Lung (tissue), 11 donors: ENCODE measurements at regions not wholly inside any gene's neighbourhood (a gene's known extent, or its start where the extent isn't known, plus 50 kb on each side); places are given as distances from the start of the nearest gene placed in this dataset.

Experiments used
- ATAC-seq: fragments of 200-7000 bp; cut with Tn5 transposase; one replicate; pipeline ENCODE4 v1.9.1; 2020; ENCODE audit warnings: moderate number of reproducible peaks; ENCODE audit not compliant: insufficient read depth, low FRiP score
- DNase-seq, 3 donors: peaks; one replicate each; pipeline ENCODE4 v3.0.0-alpha.2; 2013 to 2017
- H3K27ac ChIP-seq, 2 donors: one replicate each; pipeline ENCODE4 v1.5.1; 2013; ENCODE audit warnings: mild to moderate bottlenecking in 2 of 2, moderate library complexity in 2 of 2, control low read depth in 1 of 2, inconsistent platforms in 1 of 2, low read depth in 1 of 2, low read length in 1 of 2
- H3K27me3 ChIP-seq, 3 donors: one replicate each; pipeline ENCODE4 v1.5.1; 2013; ENCODE audit warnings: low read length in 2 of 3; ENCODE audit not compliant: control insufficient read depth in 3 of 3, insufficient read depth in 3 of 3
- H3K36me3 ChIP-seq, 4 donors: one replicate each; pipeline ENCODE4 v1.5.1; 2013; ENCODE audit warnings: low read length in 4 of 4, mild to moderate bottlenecking in 1 of 4, moderate library complexity in 1 of 4; ENCODE audit not compliant: control insufficient read depth in 4 of 4, insufficient read depth in 4 of 4
- H3K4me1 ChIP-seq, 5 donors: one replicate each; pipeline ENCODE4 v1.5.1; 2013; ENCODE audit warnings: low read length in 5 of 5, mild to moderate bottlenecking in 2 of 5, moderate library complexity in 1 of 5; ENCODE audit not compliant: control insufficient read depth in 5 of 5, insufficient read depth in 5 of 5
- H3K4me3 ChIP-seq: one replicate; pipeline ENCODE4 v1.5.1; 2013; ENCODE audit warnings: mild to moderate bottlenecking, control low read depth, moderate library complexity
- H3K9ac ChIP-seq, 2 donors: one replicate each; pipeline ENCODE4 v1.5.1; 2013; ENCODE audit warnings: low read length in 2 of 2, control low read depth in 1 of 2; ENCODE audit not compliant: insufficient read depth in 1 of 2
- H3K9me3 ChIP-seq, 4 donors: one replicate each; pipeline ENCODE4 v1.5.1; 2013; ENCODE audit warnings: low read length in 3 of 4, mild to moderate bottlenecking in 1 of 4, moderate library complexity in 1 of 4; ENCODE audit not compliant: control insufficient read depth in 4 of 4, insufficient read depth in 3 of 4
- CTCF ChIP-seq: IDR thresholded peaks from 2 replicates; pipeline ENCODE4 v1.5.1; 2012; ENCODE audit warnings: mild to moderate bottlenecking; ENCODE audit errors: control extremely low read depth, extremely low read depth
- WGBS, 2 donors: extraction: QIAGEN DNeasy Blood & Tissue Kit; methylation state at CpG; one replicate each; pipeline ENCODE4 v1.1.7; 2013; 5-methylcytosine and 5-hydroxymethylcytosine counted together
- donor health status: control.
- donor health status: control.
- donor health status: Bipolar disorder and iron deficiency.
- donor health status: healthy.
- donor health status: DM: yes; HTN: yes; CAD: no.

GRCh38 chr12:19801941-19802340, 362.6 kb downstream of the AEBP2 start:
- ATAC-seq (no peak), DNase-seq (no peak)
- TF ChIP-seq CTCF, result no peak
- peaks cover 0 to 4% (median 0%) of the 10 kb centered on the region in 5 donors for H3K4me1 ChIP-seq
- no peaks in the 10 kb centered on the region for H3K27me3 ChIP-seq
- no peak overlapping the region for H3K9ac ChIP-seq
- no peak overlapping the region for H3K27ac ChIP-seq
- no peaks in the 10 kb centered on the region for H3K36me3 ChIP-seq
- H3K4me3 ChIP-seq, result no peak overlapping the region
- H3K9me3 ChIP-seq, result no peaks in the 10 kb centered on the region
- WGBS, 2 donors, result 67 to 90% methylated on average over 4 of the region's 4 CpGs

GRCh38 chr12:19802915-19803314, 363.6 kb downstream of the AEBP2 start:
- Histone ChIP-seq H3K4me3 (no peak overlapping the region), H3K36me3 (no peaks in the 10 kb centered on the region), H3K4me1 (peaks cover 0 to 4% (median 0%) of the 10 kb centered on the region in 5 donors), H3K27me3 (no peaks in the 10 kb centered on the region), H3K27ac (no peak overlapping the region), H3K9me3 (no peaks in the 10 kb centered on the region), H3K9ac (no peak overlapping the region)
- WGBS, 2 donors, result 93% methylated on average over 2 of the region's 2 CpGs
- ATAC-seq (no peak), DNase-seq (no peak)
- TF ChIP-seq CTCF, result no peak

GRCh38 chr12:19804737-19805136, 365.4 kb downstream of the AEBP2 start:
- 89 to 95% methylated on average over 1 of the region's 1 CpG for WGBS, 2 donors
- no peak overlapping the region for H3K9ac ChIP-seq

More at GRCh38 chr12:19804737-19805136, 365.4 kb downstream of the AEBP2 start:
- H3K27me3 ChIP-seq, result no peaks in the 10 kb centered on the region
- no peak overlapping the region for H3K4me3 ChIP-seq
- H3K36me3 ChIP-seq, result no peaks in the 10 kb centered on the region
- H3K4me1 ChIP-seq, result peaks cover 0 to 2% (median 0%) of the 10 kb centered on the region in 5 donors
- TF ChIP-seq CTCF, result no peak
- DNase-seq (no peak), ATAC-seq (no peak)
- no peaks in the 10 kb centered on the region for H3K9me3 ChIP-seq
- H3K27ac ChIP-seq, result no peak overlapping the region
